ENCODE measurements at regions not wholly inside any gene's neighbourhood (a gene's known extent, or its start where the extent isn't known, plus 50 kb on each side); places are given as distances from the start of the nearest gene placed in this dataset.

- no peak for TF ChIP-seq CTCF (IDR thresholded peaks at IDR 0.05; ENCODE audit: insufficient read depth, low read length, poor library complexity, severe bottlenecking)
- no peaks in the 10 kb centered on the region for H3K27me3 ChIP-seq (ENCODE audit: control insufficient read depth, insufficient read depth, low read length)
- H3K4me3 ChIP-seq (ENCODE audit: low read depth, low read length), result no peak overlapping the region
- H3K36me3 ChIP-seq (ENCODE audit: control insufficient read depth, insufficient read depth, low read length), result no peaks in the 10 kb centered on the region
- DNase-seq (ENCODE audit: low read depth), result no peak
These were observed 330.7 kb upstream of the DCN start for GRCh38 chr12:91513313-91513712.

- no peak for TF ChIP-seq CTCF (IDR thresholded peaks at IDR 0.05; ENCODE audit: insufficient read depth, low read length, poor library complexity, severe bottlenecking)
- Histone ChIP-seq H3K27me3 (ENCODE audit: control insufficient read depth, insufficient read depth, low read length) (no peaks in the 10 kb centered on the region), H3K4me3 (ENCODE audit: low read depth, low read length) (no peak overlapping the region), H3K36me3 (ENCODE audit: control insufficient read depth, insufficient read depth, low read length) (no peaks in the 10 kb centered on the region)
- no peak for DNase-seq (ENCODE audit: low read depth)
These were observed 329.3 kb upstream of the DCN start for GRCh38 chr12:91511795-91512420.

GRCh38 chr12:91507754-91508153 lies 325.1 kb upstream of the DCN start:
- no peak for DNase-seq (ENCODE audit: low read depth)
- H3K27me3 ChIP-seq (ENCODE audit: control insufficient read depth, insufficient read depth, low read length), result no peaks in the 10 kb centered on the region
- TF ChIP-seq CTCF (IDR thresholded peaks at IDR 0.05; ENCODE audit: insufficient read depth, low read length, poor library complexity, severe bottlenecking), result no peak

DNA sequence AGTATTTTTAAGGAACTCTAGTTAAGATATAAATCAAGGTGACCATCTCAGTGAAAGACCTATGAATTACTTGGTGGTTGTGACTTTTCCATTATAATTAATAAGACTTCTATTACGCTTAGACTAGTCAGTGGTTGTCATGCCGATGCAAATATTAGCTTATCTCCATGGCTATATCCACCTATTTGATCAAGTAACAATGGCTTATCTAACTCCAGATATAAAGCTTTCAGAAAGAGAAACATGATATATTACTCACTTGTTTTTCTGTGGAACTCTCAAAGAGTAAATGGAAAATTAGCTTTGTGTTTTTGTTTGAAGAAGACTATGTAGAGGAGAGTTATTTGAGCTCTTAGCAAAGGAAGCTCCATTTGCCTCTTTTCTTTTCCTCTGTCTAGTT lies 323.8 kb upstream of the DCN start:
- no peak for TF ChIP-seq CTCF (IDR thresholded peaks at IDR 0.05; ENCODE audit: insufficient read depth, low read length, poor library complexity, severe bottlenecking)
- Histone ChIP-seq H3K36me3 (ENCODE audit: control insufficient read depth, insufficient read depth, low read length) (no peaks in the 10 kb centered on the region), H3K4me3 (ENCODE audit: low read depth, low read length) (no peak overlapping the region), H3K27me3 (ENCODE audit: control insufficient read depth, insufficient read depth, low read length) (no peaks in the 10 kb centered on the region)
- no peak for DNase-seq (ENCODE audit: low read depth)

More at GRCh38 chr12:91507754-91508153, 325.1 kb upstream of the DCN start:
- Histone ChIP-seq H3K36me3 (ENCODE audit: control insufficient read depth, insufficient read depth, low read length) (no peaks in the 10 kb centered on the region), H3K4me3 (ENCODE audit: low read depth, low read length) (no peak overlapping the region)

DNA sequence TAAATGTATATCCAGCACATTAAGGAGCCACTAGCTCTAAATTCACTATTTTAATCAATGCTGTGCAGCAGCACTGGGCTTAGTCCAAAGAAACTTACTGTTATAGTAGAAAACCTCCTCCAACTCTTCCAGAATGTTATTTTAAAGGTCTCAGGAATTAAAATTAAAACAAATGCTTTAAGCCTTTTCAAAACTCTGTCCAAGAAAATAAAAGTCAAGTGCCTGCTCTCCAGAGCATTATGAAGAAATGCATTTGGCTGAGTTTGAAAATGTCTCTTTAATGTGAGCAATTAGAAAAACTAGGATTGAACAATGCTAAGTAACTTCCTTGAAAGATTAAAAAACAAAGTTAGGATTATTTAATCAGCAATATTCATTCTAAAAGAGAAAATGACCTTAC lies 322.4 kb upstream of the DCN start:
- no peak for DNase-seq (ENCODE audit: low read depth)
- H3K27me3 ChIP-seq (ENCODE audit: control insufficient read depth, insufficient read depth, low read length), result no peaks in the 10 kb centered on the region
- TF ChIP-seq CTCF (IDR thresholded peaks at IDR 0.05; ENCODE audit: insufficient read depth, low read length, poor library complexity, severe bottlenecking), result no peak
- no peak overlapping the region for H3K4me3 ChIP-seq (ENCODE audit: low read depth, low read length)
- H3K36me3 ChIP-seq (ENCODE audit: control insufficient read depth, insufficient read depth, low read length), result no peaks in the 10 kb centered on the region

DNA sequence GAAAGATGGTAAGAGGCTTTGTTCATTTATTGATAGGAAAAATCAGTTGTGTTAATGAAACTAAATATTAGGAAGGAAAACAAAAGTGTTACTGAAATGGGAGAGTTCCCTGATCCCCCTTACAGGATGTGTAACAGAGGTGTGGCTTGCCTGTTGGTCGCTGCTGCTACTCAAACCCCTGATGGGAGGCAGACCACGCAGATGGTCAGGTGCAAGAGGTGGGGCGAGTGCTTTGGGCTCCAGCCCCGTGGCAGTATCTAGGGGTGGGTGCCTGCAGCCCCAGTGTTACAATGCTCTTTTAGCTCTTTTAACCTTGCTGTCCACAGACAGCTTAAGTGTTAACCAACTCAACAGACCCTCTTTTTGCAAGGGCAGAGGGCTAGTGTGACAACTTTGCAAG lies 319.6 kb upstream of the DCN start:
- no peak for TF ChIP-seq CTCF (IDR thresholded peaks at IDR 0.05; ENCODE audit: insufficient read depth, low read length, poor library complexity, severe bottlenecking)

More for the DNA sequence above, 319.6 kb upstream of the DCN start:
- no peaks in the 10 kb centered on the region for H3K36me3 ChIP-seq (ENCODE audit: control insufficient read depth, insufficient read depth, low read length)
- DNase-seq (ENCODE audit: low read depth), result no peak
- no peaks in the 10 kb centered on the region for H3K27me3 ChIP-seq (ENCODE audit: control insufficient read depth, insufficient read depth, low read length)
- no peak overlapping the region for H3K4me3 ChIP-seq (ENCODE audit: low read depth, low read length)
